AG08396 (cell line): ENCODE measurements at regions not wholly inside any gene's neighbourhood (a gene's known extent, or its start where the extent isn't known, plus 50 kb on each side); places are given as distances from the start of the nearest gene placed in this dataset.

ENCODE experiments used
- DNase-seq: peaks from one replicate; pipeline ENCODE4 v3.0.0; 2012; ENCODE audit warnings: low spot score, mixed read lengths

- no peak for DNase-seq
Measured at GRCh38 chr2:2993172-2993692, 384.4 kb downstream of the EIPR1 start.

GRCh38 chr2:2992634-2993033 is 385.0 kb downstream of the EIPR1 start:
- no peak for DNase-seq

- no peak for DNase-seq
Measured at GRCh38 chr2:2985020-2985419, 392.6 kb downstream of the EIPR1 start.

GRCh38 chr2:2981000-2981399 is 396.6 kb downstream of the EIPR1 start:
- DNase-seq, result no peak

GRCh38 chr2:2974982-2975381 is 402.6 kb downstream of the EIPR1 start:
- DNase-seq, result no peak

GRCh38 chr2:2960441-2961133 is 417.0 kb downstream of the EIPR1 start:
- no peak for DNase-seq

GRCh38 chr2:2950403-2950952 is 427.1 kb downstream of the EIPR1 start:
- no peak for DNase-seq

- no peak for DNase-seq
Measured at GRCh38 chr2:2947406-2947805, 430.2 kb downstream of the EIPR1 start.

GRCh38 chr2:2942906-2943305 is 434.7 kb downstream of the EIPR1 start:
- no peak for DNase-seq

- no peak for DNase-seq
Measured at GRCh38 chr2:2942225-2942624, 435.4 kb downstream of the EIPR1 start.

- DNase-seq, result no peak
Measured at GRCh38 chr2:2941205-2941604, 436.4 kb downstream of the EIPR1 start.

GRCh38 chr2:2940702-2941101 is 436.9 kb downstream of the EIPR1 start:
- DNase-seq, result no peak

GRCh38 chr2:2940061-2940460 is 437.6 kb downstream of the EIPR1 start:
- no peak for DNase-seq

- DNase-seq, result no peak
Measured at GRCh38 chr2:2939078-2939795, 438.4 kb downstream of the EIPR1 start.

GRCh38 chr2:2938481-2938880 is 439.1 kb downstream of the EIPR1 start:
- no peak for DNase-seq

- DNase-seq, result no peak
Measured at GRCh38 chr2:2935445-2936149, 442.0 kb downstream of the EIPR1 start.

GRCh38 chr2:2933426-2933825 is 444.2 kb downstream of the EIPR1 start:
- DNase-seq, result no peak

- DNase-seq, result no peak
Measured at GRCh38 chr2:2932692-2933305, 444.8 kb downstream of the EIPR1 start.

GRCh38 chr2:2932189-2932588 is 445.4 kb downstream of the EIPR1 start:
- no peak for DNase-seq

GRCh38 chr2:2931318-2932075 is 446.1 kb downstream of the EIPR1 start:
- DNase-seq, result no peak

- DNase-seq, result no peak
Measured at GRCh38 chr2:2930841-2931240, 446.8 kb downstream of the EIPR1 start.

- DNase-seq, result no peak
Measured at GRCh38 chr2:2926858-2927175, 450.8 kb downstream of the EIPR1 start.
